Sigmoid colon (tissue), 6 donors: ENCODE measurements at regions not wholly inside any gene's neighbourhood (a gene's known extent, or its start where the extent isn't known, plus 50 kb on each side); places are given as distances from the start of the nearest gene placed in this dataset.

Experiments
- DNase-seq: peaks from one replicate; pipeline ENCODE4 v3.0.0-alpha.2; 2019
- H3K27ac ChIP-seq, 4 donors: fragments of 200-600 bp; sonication (generic); one replicate each; pipeline ENCODE4 v1.5.1; 2016 to 2019; ENCODE audit warnings: mild to moderate bottlenecking in 1 of 4
- H3K27me3 ChIP-seq, 3 donors: fragments of 200-600 bp; sonication (generic); one replicate each; pipeline ENCODE4 v1.5.1; 2019; ENCODE audit warnings: mild to moderate bottlenecking in 1 of 3
- H3K36me3 ChIP-seq, 4 donors: fragments of 200-600 bp; sonication (generic); one replicate each; pipeline ENCODE4 v1.5.1; 2016 to 2019
- H3K4me1 ChIP-seq, 4 donors: fragments of 200-600 bp; sonication (generic); one replicate each; pipeline ENCODE4 v1.5.1; 2017 to 2019
- H3K4me3 ChIP-seq, 4 donors: fragments of 200-600 bp; sonication (generic); one replicate each; pipeline ENCODE4 v1.5.1; 2017 to 2019; ENCODE audit warnings: mild to moderate bottlenecking in 2 of 4, moderate library complexity in 1 of 4
- H3K9me3 ChIP-seq, 4 donors: fragments of 200-600 bp in 3 of 4; sonication (generic) in 3 of 4; one replicate each; pipeline versions ENCODE4 v1.5.1 to v1.6.1; 2013 to 2019
- EP300 ChIP-seq, 4 donors: sonication (generic); formaldehyde crosslinking; IDR thresholded peaks; one replicate each; pipeline ENCODE4 v1.6.1; 2017; ENCODE audit warnings: antibody characterized with exemption in 4 of 4
- POLR2A ChIP-seq, 2 donors: fragments of 450-650 bp; IDR thresholded peaks; one replicate each; pipeline ENCODE4 v1.6.1; 2016; ENCODE audit warnings: antibody characterized with exemption in 2 of 2, mild to moderate bottlenecking in 2 of 2, moderate library complexity in 2 of 2
- POLR2AphosphoS5 ChIP-seq, 4 donors: sonication (generic); formaldehyde crosslinking; IDR thresholded peaks; one replicate each; pipeline ENCODE4 v1.6.1; 2017; ENCODE audit warnings: antibody characterized with exemption in 4 of 4
- WGBS, 2 donors: extraction: QIAGEN DNeasy Blood & Tissue Kit; methylation state at CpG; one replicate each; pipeline ENCODE4 v1.1.7; 2013; 5-methylcytosine and 5-hydroxymethylcytosine counted together
- intact Hi-C: fragments of 100-400 bp; cut with DNase I; formaldehyde crosslinking; loops from one replicate; pipeline ENCODE4 v1.15.1; 2023
- TF ChIP-seq, protein P1 (sequence below), 4 experiments: fragments of 450-650 bp in 3 of 4; fragments of 200-600 bp in 1 of 4; IDR thresholded peaks; one replicate each; pipeline ENCODE4 v1.5.1; 2016 to 2019; ENCODE audit warnings: antibody characterized with exemption in 4 of 4, mild to moderate bottlenecking in 3 of 4, moderate library complexity in 2 of 4
- donor health status: healthy with polysubstance abuse.
- donor health status: healthy.

DNA sequence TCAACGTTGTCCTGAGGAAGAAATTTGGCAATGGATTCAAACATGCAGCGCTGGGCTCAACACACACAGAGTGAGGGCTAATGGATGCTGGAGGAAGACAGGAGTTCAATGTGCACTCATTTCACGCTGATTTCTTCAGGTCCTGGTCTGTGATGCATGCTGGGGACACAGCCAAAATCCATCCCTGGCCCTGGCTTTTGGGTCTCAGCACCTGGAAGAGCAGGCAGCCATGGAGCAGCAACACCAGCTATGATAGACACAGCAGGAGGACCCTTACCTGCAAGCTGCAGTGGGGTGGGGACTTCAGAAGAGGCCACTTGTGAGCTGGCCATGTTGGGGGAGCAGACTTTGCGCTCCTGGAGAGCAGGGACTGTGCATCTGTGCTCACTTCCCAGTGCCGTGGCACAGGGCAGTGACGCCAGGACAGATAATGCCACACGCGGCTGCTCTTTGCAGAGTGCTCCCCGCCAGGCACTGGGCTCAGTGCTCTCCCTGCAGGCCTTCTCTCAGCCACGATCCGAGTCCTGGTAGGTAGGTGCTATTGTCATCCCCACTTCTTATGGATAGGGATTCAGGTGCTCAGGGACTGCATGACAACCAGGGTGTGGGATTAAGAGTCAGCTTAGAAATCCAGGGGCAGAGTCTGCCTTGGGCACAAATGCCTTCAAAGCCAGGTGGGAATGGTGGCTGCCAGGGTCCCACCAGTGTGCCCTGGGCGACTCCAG, 138.8 kb upstream of the UNC5B start:
- Histone ChIP-seq H3K9me3 (no peaks in the 10 kb centered on the region), H3K27ac (no peak overlapping the region), H3K4me3 (no peak overlapping the region), H3K27me3 (no peaks in the 10 kb centered on the region), H3K36me3 (no peaks in the 10 kb centered on the region), H3K4me1 (peaks cover 0 to 4% (median 0%) of the 10 kb centered on the region in 4 donors)
- 72 to 83% methylated on average over 12 of the region's 12 CpGs for WGBS, 2 donors
- TF ChIP-seq, protein P1, sequence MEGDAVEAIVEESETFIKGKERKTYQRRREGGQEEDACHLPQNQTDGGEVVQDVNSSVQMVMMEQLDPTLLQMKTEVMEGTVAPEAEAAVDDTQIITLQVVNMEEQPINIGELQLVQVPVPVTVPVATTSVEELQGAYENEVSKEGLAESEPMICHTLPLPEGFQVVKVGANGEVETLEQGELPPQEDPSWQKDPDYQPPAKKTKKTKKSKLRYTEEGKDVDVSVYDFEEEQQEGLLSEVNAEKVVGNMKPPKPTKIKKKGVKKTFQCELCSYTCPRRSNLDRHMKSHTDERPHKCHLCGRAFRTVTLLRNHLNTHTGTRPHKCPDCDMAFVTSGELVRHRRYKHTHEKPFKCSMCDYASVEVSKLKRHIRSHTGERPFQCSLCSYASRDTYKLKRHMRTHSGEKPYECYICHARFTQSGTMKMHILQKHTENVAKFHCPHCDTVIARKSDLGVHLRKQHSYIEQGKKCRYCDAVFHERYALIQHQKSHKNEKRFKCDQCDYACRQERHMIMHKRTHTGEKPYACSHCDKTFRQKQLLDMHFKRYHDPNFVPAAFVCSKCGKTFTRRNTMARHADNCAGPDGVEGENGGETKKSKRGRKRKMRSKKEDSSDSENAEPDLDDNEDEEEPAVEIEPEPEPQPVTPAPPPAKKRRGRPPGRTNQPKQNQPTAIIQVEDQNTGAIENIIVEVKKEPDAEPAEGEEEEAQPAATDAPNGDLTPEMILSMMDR (IDR thresholded peaks at IDR 0.05), result no peak
- TF ChIP-seq EP300 (IDR thresholded peaks at IDR 0.05), result no peak
- TF ChIP-seq POLR2A (IDR thresholded peaks at IDR 0.05), result no peak
- no peak for TF ChIP-seq POLR2AphosphoS5 (IDR thresholded peaks at IDR 0.05)
- peak; percentile 39 for DNase-seq
- intact Hi-C loops, result no loop called here

DNA sequence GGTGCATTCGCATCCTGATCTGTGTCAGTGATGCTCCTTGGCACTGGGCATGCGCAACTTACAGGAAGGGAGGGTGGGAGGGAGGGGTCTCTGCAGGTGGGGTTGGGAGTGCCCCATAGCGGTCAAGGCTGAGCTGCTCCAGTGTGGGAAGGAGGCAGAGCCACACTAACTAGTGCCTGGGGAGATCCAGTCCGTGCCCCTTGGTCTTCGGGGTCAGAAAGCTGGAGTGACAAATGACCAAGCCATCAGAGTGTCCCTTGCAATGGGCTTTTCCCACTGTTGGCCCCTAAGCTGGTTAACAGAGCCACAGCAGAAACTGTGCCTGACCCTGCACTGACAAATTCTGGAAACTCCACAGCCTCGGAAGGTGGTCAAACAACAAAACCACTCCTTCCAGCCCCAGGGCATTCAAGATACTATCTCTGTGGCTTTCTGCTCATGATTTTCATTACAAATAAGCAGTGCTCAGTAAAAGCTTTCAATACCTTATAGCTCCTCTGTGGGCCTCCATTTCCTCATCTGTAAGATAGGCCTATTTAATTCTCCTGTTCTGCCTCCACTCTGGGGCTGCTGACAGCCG, 138.1 kb upstream of the UNC5B start:
- Histone ChIP-seq H3K36me3 (no peaks in the 10 kb centered on the region), H3K9me3 (no peaks in the 10 kb centered on the region), H3K27ac (no peak overlapping the region), H3K4me3 (no peak overlapping the region), H3K4me1 (peaks cover 0 to 4% (median 0%) of the 10 kb centered on the region in 4 donors), H3K27me3 (no peaks in the 10 kb centered on the region)
- intact Hi-C loops, result no loop called here
- peak; percentile 36 for DNase-seq
- 63 to 77% methylated on average over 7 of the region's 7 CpGs for WGBS, 2 donors
- TF ChIP-seq EP300 (IDR thresholded peaks at IDR 0.05) (no peak), POLR2AphosphoS5 (IDR thresholded peaks at IDR 0.05) (no peak), POLR2A (IDR thresholded peaks at IDR 0.05) (no peak)
- TF ChIP-seq, protein P1 (IDR thresholded peaks at IDR 0.05), result no peak

DNA sequence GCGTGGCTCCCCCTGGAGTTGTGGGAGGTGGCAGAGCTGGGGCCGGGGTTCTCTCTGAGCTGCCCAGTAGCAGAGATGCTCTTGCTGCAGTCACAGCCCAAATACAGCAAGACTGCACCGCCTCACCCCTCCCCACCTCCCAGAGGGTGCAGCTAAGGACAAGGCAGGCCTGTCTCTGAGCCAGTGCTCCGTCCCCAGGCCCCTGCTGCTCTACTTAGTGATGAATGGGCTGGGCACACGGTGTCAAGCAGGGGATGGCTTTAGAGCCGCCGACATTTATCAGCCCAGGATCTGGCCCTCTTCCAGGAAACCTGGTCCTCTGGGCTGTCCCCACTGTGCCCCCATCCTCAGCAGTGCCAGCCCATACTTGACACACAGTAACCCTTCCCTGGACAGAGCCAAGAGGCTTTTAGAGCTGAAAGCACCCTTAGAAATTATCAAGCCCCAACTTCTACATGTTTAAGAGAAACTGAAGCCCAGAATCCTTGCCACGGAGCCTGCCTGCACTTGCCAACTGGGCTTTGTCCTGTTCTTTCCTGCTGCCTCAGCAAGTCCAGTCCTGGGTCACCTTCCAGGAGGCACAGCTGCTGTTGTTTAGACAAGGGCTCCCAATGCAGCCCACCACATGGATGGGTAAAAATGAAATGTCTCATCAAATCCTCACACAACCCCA, 137.1 kb upstream of the UNC5B start:
- Histone ChIP-seq H3K27me3 (no peaks in the 10 kb centered on the region), H3K4me3 (no peak overlapping the region), H3K36me3 (no peaks in the 10 kb centered on the region), H3K4me1 (peaks cover 0 to 4% (median 0%) of the 10 kb centered on the region in 4 donors), H3K27ac (no peak overlapping the region), H3K9me3 (no peaks in the 10 kb centered on the region)
- 22 to 67% methylated on average over 8 of the region's 8 CpGs for WGBS, 2 donors
- TF ChIP-seq, protein P1 (IDR thresholded peaks at IDR 0.05), result no peak
- TF ChIP-seq POLR2AphosphoS5 (IDR thresholded peaks at IDR 0.05), result no peak
- no peak for TF ChIP-seq EP300 (IDR thresholded peaks at IDR 0.05)
- no peak for TF ChIP-seq POLR2A (IDR thresholded peaks at IDR 0.05)
- intact Hi-C loops, result no loop called here
- DNase-seq, result peak; percentile 49

DNA sequence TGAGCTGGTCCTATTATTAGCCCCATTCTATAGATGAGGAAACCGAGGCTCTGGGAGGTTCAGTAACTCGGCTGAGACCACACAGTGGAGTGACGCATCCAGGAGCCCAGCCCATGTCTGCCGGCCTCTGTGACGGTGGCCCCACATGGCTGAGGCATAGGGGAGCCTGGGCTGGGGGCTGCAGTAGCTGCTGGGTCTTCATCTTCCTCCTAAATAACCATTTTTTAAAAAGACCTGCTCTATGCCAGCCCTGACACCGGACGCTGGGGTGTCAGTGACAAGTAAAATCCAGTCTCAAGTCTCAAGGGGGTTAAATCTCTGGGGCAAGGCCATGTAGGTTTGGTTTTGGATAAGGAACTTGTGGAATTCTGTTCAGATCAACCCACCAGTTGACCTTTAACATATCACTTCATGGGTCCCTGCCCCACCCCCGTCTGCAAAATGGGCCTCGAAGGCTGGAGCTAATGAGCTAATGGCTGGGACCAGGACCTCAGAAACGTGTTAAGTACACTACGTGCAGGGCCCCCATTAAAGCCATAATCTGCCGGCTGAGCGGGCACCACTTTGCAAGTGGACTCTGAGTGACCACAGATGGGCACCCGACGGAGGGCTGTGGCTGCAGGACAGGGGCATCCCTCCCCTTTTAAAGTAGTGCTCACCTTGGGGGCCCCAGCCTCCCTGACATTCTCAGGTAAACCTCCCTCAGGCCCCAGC, 136.5 kb upstream of the UNC5B start:
- no peak overlapping the region for H3K4me3 ChIP-seq
- TF ChIP-seq EP300 (IDR thresholded peaks at IDR 0.05) (no peak), POLR2AphosphoS5 (IDR thresholded peaks at IDR 0.05) (no peak)
- intact Hi-C loops, result no loop called here
- no peaks in the 10 kb centered on the region for H3K36me3 ChIP-seq
- WGBS, 2 donors, result 77 to 84% methylated on average over 15 of the region's 15 CpGs
- H3K4me1 ChIP-seq, result peaks cover 0 to 4% (median 0%) of the 10 kb centered on the region in 4 donors
- DNase-seq, result peak; percentile 53
- no peaks in the 10 kb centered on the region for H3K27me3 ChIP-seq
- no peaks in the 10 kb centered on the region for H3K9me3 ChIP-seq
- no peak overlapping the region for H3K27ac ChIP-seq
